Loucy (cell line): ENCODE measurements at regions not wholly inside any gene's neighbourhood (a gene's known extent, or its start where the extent isn't known, plus 50 kb on each side); places are given as distances from the start of the nearest gene placed in this dataset.
"Not testable (repeated sequence)": the region's sequence is repeated elsewhere in the genome, so short reads cannot be mapped to it uniquely, and the experiment has no call there.

Experiments
- EZH2phosphoT487 ChIP-seq: fragments of 200-600 bp; IDR thresholded peaks from 2 replicates; pipeline ENCODE4 v1.6.1; 2018; ENCODE audit warnings: antibody characterized with exemption, mild to moderate bottlenecking, moderate library complexity, borderline replicate concordance
- TF ChIP-seq, protein P1 (sequence below): fragments of 200-600 bp; sonication (generic); conservative IDR thresholded peaks from 2 replicates; pipeline ENCODE4 v1.5.1; 2014; ENCODE audit warnings: mild to moderate bottlenecking, antibody characterized with exemption, low read length

- TF ChIP-seq, protein P1, sequence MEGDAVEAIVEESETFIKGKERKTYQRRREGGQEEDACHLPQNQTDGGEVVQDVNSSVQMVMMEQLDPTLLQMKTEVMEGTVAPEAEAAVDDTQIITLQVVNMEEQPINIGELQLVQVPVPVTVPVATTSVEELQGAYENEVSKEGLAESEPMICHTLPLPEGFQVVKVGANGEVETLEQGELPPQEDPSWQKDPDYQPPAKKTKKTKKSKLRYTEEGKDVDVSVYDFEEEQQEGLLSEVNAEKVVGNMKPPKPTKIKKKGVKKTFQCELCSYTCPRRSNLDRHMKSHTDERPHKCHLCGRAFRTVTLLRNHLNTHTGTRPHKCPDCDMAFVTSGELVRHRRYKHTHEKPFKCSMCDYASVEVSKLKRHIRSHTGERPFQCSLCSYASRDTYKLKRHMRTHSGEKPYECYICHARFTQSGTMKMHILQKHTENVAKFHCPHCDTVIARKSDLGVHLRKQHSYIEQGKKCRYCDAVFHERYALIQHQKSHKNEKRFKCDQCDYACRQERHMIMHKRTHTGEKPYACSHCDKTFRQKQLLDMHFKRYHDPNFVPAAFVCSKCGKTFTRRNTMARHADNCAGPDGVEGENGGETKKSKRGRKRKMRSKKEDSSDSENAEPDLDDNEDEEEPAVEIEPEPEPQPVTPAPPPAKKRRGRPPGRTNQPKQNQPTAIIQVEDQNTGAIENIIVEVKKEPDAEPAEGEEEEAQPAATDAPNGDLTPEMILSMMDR: not testable (repeated sequence)
- not testable (repeated sequence) for TF ChIP-seq EZH2phosphoT487
Observed at GRCh38 chr3:145263458-145263857, 897.5 kb downstream of the PLOD2 start.
